COLO668 (cell line): ENCODE measurements at regions not wholly inside any gene's neighbourhood (a gene's known extent, or its start where the extent isn't known, plus 50 kb on each side); places are given as distances from the start of the nearest gene placed in this dataset.
A peak's percentile ranks its signal among the peaks of the same experiment; 100 is the strongest.

Source experiments
- DNase-seq: peaks from one replicate; lab custom pipeline; 2025; ENCODE audit not compliant: unreplicated experiment; lab: John Stamatoyannopoulos, UW

DNA sequence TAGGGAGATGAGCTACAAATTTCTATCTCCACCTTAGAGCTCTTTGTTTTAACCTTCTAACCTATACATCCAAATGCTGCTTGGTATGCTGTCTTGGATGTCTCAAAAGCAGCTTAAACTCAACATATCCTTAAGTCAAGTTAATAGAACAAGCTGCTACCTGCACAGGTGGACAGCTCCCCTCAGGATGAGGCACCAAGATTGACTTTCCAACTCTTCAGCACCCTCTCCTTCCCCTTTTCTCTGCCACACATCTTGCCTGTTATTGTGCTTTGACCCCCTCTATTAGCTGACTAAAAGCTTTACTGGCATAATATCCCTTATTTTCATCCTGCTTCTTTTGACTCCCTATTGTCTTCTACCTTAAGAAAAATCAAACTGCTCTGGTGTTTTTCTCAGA is 448.1 kb upstream of the MEX3C start:
- no peak for DNase-seq

GRCh38 chr18:51647346-51647745 is 449.9 kb upstream of the MEX3C start:
- DNase-seq: no peak

GRCh38 chr18:51647942-51648341 is 450.5 kb upstream of the MEX3C start:
- no peak for DNase-seq

DNA sequence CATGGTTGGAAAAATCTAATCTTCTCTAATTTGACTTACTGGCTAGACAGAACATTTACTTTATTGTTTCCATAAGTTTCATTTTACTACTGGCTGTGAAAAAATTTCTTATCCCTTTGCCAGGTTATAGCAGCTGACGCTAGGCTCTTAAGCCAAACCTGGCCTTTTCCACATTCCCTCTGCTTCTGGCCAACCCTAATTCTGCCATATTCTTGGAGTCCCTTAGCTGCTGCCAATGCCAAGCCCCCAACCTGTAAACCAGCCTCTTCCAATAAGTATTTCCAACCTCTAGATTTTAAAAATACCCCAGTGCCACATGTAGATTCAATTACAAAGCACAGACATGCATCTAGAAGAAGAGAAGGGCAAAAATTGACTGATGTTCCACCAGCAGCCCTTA is 452.3 kb upstream of the MEX3C start:
- DNase-seq: no peak

DNA sequence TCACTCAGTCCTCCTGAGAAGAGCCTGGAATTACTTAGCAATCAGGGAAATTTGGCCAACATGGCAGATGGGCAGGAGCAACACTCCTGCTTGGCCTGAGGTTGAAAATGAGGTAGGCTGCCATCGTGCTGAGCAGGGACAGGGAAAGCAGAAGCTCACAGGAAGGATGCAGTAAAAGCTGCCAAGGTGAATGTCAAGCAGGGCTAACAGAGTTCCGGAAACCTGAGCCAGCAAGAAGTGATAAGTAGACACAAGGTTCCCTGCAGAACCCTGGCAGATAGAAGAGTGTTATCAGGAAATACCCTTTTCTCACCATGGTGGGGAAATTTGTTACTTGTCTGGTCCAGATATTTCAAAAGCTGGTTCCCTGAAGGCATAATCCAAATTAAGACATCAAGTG is 454.3 kb upstream of the MEX3C start:
- DNase-seq: no peak

GRCh38 chr18:51653507-51654213 is 456.2 kb upstream of the MEX3C start:
- DNase-seq: no peak

DNA sequence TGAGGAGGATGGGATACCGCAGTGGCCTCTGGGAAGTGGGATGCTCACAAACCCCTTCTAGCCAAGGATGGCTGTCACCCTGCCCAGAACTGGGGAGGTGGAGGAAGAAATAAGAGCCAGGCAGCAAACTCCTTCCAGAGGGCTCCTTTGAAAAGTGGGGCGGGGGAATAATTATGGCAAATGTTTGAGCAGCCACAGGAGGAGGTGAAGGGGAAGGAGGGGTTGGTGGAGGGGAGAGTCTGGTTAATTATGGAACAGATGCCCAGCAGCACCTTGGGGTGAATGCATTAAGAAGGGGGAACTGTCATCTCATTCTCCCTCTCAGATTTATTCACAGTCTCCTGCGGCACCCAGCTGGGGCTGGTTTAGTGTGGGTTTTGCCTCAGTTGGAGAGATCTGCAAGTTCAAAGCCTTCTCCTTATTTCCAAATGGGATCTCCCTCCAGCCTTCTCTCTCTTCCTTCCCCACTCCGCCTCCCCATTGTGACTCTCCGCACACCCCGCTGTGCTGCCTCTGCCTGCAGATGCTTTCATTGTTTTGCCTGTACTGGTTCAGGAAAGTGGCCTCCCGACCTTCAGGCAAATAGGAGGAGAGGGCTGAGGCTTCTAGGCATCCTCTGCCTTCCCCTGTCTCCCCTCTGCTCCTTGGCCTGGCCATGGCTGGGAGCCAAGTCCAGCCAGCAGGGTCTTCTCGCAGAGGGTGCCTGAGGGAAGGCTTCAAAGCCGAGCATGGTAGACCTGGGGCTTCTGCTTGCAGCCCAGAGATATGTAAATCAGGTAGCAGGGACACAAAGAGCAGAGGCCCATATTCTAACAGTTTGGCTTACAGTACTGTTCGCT is 457.2 kb upstream of the MEX3C start:
- DNase-seq: no peak

- no peak for DNase-seq
These were observed 457.8 kb upstream of the MEX3C start for GRCh38 chr18:51655327-51655698.

DNA sequence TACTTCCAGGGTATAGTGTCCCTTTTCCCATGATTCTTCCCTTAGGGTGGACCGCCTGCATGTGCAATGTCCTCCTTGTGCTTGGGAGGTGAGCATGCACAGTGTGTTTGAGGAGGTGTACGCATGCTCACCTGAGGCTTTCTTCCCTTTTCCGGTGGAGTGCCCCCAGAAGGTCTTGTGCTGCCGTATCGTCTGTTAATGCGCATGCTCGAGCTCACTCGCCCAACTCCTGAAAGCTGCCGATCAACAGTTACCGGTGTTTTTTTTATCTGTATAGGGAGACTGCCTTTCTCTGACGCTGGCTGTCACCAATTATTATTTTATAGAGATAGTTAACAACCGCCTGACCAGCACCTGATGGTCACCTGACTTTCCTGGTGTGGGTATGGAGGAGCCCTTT is 458.8 kb upstream of the MEX3C start:
- no peak for DNase-seq

DNA sequence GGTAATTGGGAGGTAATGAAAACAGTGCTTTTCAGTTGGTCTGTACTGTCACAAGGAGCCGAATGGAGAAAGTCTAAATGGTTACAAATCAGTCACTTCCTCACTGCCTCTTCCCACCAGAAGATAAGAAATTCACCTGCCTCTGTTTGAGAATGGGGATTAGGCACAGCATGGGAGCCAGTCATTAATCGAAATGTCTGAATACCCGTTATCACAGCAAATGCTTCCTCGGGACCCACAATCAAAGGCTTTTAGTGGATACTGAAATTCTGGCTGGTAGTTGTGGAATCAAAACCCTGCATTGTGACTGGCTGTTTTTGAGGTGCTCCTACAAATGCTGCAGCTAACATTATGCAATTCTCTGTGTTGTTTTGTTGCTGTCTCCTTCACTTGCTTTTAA is 461.0 kb upstream of the MEX3C start:
- no peak for DNase-seq

DNA sequence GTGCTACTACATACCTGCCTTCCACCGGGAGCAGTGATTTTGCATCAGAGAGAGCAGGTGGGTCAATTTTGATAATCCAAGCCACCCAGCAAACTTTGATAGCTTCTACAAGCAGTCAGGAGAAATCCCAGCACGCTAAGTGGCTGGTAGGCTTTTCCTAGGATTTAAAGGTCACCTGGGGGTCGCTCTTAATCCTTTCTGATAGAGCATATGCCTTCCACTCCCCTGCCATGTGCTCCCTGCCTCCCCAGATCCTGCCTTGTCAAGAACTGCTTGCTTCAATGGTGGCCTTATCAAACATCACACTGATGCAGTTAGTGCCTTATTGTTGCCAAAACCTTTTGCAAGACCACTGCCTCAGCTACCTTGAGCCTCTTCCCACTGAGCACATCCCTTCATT is 462.3 kb upstream of the MEX3C start:
- DNase-seq: no peak

DNA sequence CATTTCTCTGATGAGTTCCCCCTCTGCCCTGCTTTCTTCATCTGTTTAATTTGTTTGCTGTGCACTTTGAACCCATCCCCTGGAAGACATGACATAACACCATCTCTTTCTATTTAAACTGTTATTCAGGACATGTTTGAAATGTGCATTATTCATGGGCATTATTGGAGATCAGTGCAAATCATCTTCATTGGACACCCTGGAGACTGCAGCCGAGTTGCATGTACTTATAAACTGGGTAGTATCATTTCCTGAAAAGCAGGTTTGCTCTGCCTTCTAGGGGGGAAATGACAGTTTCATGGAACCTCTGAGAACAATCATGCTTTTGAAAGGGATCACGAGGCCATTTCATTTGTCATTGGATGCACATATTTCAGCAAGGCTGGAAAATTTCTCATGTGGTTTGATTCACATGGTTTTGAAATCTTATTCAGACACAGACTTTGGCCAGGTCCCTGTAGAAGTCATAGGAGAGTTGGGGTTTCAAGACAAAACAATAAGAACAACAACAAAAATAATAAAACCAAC is 462.8 kb upstream of the MEX3C start:
- no peak for DNase-seq

- no peak for DNase-seq
These were observed 466.8 kb upstream of the MEX3C start for GRCh38 chr18:51664236-51664635.

DNA sequence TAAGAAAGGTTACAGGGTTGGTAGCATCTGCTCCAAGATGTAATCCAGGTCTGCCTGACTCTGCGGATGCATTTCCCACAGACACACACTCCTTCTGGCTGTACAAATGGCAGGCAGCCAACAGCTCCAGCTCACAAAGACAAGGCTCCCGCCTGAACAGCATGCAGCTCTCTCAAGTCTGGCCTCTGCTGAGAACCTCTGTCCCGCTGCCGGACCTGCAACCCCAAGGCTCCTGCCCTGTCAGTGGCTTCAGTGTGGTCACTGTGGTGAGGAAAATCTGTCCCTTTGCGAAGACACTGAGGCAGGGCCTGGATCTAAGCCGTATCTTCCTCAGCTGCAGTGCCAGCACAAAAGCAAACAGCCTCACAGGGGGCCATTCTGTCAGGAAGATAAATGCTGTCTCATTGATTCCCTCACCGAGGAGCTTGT is 469.3 kb upstream of the MEX3C start:
- peak; percentile 8 for DNase-seq

- DNase-seq: peak; percentile 65
These were observed 470.6 kb upstream of the MEX3C start for GRCh38 chr18:51668101-51668500.

DNA sequence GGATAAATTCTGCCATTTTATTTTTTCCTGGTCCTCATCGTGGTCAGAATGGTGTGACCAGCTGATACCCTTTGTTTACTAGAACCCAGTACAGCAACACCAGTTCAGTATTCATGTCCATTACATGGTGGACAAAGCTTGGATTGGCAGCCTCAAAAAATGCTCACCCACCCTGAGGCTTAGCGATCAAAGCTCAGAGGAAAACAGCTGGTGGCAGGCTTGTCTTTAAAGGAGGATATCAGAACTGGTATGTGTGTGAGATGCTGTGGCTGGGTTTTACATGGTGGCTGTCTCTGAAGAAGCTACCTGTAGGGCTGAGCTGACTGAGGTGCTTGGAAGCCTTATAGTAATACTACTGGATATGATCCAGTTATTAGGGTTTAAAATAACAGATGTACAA is 471.1 kb upstream of the MEX3C start:
- DNase-seq: no peak

- DNase-seq: no peak
These were observed 489.1 kb upstream of the MEX3C start for GRCh38 chr18:51686590-51686989.

DNA sequence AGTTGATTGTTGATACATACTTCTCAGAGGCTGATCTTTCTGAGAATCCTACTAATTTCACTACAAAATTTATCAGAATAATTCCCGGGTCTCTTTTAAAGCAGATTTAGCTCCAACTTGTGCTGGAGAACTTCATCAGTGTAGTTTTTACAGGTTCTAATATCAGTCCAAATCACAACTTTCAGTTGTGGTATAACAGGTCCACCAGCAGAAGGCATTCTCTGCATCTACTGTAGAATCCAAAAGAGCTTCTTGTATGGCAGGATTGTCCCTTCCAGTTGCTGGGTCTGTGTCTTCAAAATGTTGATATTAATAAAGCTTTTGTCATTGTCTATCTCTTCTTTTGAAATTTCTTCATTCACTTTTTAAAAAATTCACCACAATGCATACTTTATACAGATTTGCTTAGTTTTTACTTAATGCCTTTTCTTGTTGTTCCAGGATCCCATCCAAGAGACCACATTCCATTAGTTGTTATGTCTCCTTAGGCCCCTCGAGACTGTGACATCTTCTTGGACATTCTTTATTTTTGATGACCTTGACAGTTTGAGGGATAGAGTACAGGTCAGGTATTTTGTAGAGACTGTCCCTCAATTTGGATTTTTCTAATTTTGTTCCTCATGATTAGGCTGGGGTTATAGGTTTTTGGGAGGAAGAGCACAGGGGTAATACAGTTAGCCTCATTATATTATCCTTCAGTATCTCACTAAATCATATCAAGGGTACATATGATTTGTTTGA is 490.5 kb upstream of the MEX3C start:
- no peak for DNase-seq

- no peak for DNase-seq
These were observed 495.1 kb upstream of the MEX3C start for GRCh38 chr18:51692612-51693011.

DNA sequence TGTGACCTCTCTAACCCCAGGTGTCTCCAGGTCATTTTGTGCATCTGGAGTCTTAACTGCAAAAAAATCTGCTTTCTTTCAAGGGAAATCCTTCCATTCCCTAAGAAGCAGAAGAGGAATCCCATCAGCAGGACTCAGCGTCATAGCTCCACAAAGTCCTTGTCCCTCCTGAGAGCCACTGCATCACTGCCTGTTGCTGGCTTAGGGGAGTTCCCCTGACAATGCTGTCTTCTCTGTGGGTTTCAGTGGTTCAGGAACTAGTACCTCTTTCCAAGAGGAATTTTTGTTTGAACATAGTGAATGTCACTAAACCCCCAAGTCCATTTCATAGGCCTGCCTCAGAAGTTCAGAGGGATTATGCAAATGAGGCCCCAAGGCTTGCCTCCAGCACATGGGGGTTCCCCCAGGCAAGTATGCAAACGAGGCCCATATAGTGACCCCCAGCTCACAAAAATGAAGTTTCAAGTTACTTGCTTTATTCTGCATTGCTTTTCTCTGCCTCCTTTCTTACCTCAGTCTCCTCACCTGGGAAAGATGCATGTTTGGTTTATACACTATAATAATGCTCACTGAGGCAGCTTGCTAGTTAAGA is 513.9 kb upstream of the MEX3C start:
- DNase-seq: no peak

- DNase-seq: no peak
These were observed 515.3 kb upstream of the MEX3C start for GRCh38 chr18:51712821-51713220.
